HG02678 (cell line): ENCODE measurements at regions not wholly inside any gene's neighbourhood (a gene's known extent, or its start where the extent isn't known, plus 50 kb on each side); places are given as distances from the start of the nearest gene placed in this dataset.

Experiments used
- ATAC-seq: cut with Tn5 transposase; IDR thresholded peaks from one replicate; pipeline ENCODE4 v1.9.1; 2021; ENCODE audit warnings: mild to moderate bottlenecking, moderate library complexity; ENCODE audit not compliant: unreplicated experiment

DNA sequence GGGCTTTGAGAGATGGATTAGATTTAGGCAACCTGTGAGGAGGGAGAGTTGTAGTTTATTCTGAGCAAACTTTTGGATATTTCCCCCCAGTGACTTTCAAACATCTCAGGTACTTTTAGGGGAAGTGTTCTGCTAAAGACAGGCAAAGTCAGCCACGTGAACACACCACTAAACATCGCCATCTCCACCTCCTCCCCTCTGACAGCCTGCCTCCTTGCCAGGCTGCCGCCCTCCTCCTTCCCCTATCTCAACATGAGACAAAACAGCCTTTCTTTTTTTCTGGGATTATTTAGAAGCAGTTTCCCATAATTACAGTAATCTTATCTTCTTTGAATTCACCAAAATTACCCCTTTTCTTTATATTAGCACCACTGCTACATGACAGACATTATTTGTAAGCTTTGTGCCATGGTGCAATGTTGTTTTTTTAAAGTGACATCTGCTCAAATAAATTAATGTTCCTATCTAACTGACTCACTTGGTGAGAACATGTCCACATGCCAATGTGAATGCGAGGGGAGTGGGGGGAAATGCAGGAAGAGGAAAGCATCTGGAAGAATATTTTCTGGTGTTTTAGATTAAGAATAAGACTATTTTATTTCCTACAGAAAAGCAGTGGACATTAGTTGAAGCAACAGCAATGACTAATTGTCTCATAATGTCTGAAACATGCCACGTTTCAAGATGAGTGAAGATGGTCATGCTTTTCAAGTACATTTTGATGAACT lies 147.8 kb upstream of the ATP1B1 start:
- no peak for ATAC-seq

DNA sequence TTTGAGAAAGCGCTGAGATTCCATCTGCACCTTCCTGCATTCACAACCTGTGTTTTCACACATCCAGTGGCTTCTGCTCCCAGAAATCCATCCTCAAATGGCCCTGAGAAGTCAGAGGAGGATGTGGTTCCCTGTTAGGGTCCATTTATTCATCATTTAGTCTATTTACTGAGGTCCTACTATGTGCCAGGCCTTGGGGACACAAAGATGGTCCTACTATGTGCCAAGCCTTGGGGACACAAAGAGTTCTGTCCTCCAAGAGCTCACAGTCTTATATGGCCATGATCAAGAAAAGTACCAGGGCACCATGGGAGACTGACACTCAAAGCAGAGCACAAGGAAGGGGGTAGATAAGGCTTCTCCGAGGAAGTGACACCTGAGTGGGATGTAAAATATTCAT lies 147.1 kb upstream of the ATP1B1 start:
- ATAC-seq, result no peak

- ATAC-seq, result no peak
Observed at GRCh38 chr1:168960114-168960513, 146.4 kb upstream of the ATP1B1 start.

DNA sequence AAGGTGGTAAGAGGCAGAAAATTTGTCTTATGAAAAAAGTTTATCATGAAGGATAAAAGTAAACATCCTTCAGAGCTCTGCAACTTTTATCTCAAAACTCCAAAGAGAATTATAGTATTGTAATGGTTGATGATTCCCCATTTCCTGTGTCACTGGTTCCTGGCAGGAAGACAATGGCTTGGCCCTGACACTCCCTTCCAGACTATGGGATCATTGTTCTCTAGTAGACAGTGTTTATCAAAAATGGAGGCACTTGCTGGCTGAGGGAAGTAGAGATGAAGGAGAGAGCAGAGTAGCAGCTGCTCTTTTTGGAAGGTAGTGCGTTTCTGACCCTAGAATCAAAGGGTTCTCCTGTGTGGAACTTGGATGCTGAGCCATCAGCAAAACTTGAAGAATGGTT lies 145.9 kb upstream of the ATP1B1 start:
- ATAC-seq, result no peak

- ATAC-seq, result no peak
Observed at GRCh38 chr1:168963601-168964000, 142.9 kb upstream of the ATP1B1 start.

GRCh38 chr1:168964478-168964877 lies 142.0 kb upstream of the ATP1B1 start:
- ATAC-seq, result no peak

DNA sequence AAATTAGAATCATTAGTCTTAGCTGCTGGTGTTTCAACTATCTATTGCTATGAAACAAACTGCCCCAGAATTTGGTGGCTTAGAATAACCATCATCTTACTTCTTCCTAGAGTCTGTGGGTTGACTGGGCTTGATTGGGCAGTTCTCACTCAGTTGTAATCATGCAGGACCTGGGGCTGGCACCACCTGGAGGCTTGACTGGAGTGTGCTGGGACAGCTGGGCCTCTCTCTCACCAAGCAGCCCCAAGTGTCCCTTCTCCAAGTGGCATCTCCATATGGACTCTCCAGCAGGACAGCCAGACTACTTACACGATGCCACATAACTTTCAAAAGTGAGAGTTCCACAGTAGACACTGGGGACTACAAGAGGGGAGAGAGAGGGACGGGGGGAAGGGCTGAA lies 140.3 kb upstream of the ATP1B1 start:
- no peak for ATAC-seq

- no peak for ATAC-seq
Observed at GRCh38 chr1:168966636-168967035, 139.9 kb upstream of the ATP1B1 start.

- ATAC-seq, result no peak
Observed at GRCh38 chr1:168970926-168971659, 135.4 kb upstream of the ATP1B1 start.

DNA sequence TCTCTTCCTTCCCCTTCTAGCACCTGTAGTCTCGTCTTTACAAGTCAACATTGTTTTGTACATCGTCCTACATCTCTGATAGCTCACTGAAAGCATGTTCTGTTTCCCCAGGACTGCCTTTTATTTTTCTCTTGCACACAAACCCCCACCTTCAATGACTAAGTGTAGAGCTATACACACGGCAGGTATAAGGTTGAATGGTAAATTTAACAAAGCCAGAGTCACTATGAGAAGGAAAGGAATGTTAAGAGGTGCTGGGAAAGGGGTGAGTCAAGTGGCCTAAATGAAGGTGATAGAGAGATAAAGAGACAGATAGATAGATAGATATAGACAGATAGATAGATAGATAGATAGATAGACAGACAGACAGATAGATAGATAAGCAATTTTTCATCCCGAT lies 134.3 kb upstream of the ATP1B1 start:
- no peak for ATAC-seq

DNA sequence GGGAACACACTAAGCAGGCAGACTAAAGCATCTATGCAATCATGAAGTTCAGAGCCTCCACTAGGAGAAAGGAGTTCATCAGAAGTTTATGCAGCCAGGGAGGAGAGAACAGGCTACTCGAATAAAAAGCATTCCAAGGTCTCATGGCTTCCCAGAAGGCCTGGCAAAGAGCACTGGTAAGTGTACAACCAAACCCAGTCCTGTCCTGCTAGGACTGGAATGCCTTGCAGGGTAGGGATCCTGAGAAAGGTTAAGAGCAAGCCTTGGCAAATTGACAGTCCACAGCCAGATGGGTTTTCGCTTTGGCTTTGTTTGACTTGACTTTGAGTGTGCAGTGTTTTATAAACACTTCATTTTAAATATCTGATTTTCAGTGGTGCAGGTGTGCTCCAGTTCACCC lies 133.6 kb upstream of the ATP1B1 start:
- ATAC-seq, result no peak

DNA sequence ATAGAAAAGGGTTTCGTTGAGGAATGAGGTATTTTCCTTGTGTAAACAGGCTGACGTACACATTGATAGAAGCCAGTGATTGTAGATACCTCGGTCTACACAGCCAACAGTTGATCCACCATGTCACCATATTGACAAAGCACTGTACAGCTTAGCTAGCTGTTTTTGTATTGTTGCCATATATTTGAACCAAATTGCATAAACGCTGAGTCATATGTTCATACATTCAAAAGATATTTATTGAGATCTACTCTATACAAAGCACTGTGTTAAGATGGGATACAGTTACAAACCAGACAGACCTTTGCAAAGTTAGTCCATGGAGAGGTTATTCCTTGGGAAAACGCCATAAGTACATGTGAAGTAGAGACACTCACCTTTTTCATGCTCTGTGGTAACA lies 132.4 kb upstream of the ATP1B1 start:
- ATAC-seq, result no peak

- ATAC-seq, result no peak
Observed at GRCh38 chr1:168974611-168975010, 131.9 kb upstream of the ATP1B1 start.

DNA sequence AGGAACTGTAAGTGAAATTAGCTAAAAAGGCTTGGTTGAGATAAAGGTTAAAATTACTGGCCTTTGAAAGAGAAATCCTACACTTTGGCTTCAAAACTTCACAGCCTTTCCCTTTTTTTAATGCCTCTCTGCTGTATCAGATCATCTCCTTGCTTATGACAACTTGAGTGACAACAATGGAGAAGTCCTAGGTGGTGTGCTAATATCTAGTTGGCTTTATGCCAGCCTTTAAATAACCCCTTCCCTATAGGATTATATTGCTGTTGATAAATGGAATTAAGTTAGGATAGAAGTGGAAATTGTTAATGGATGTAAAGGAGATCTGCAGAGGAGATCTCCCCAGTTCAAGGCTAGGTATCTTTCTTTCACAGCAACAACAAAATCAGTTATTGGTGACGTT lies 130.2 kb upstream of the ATP1B1 start:
- ATAC-seq, result no peak

DNA sequence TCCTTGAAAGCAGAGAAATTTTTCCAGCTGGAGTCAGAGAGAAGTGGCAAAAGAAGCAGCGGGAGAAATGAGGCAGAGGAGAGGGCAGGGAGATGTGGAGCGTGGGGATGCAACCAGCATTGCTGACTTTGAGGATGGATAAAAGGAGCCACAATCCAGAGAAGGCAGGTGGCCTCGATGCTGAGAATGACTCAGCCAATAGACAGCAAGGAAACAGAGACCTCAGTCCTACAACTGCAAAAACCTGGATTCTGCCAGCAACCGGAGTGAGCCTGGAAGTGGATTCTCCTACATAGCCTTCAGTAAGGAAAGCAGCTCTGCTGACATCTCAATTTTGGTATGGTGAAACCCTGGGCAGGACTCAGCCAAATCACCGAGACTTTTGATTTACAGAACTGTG lies 128.9 kb upstream of the ATP1B1 start:
- ATAC-seq, result no peak

DNA sequence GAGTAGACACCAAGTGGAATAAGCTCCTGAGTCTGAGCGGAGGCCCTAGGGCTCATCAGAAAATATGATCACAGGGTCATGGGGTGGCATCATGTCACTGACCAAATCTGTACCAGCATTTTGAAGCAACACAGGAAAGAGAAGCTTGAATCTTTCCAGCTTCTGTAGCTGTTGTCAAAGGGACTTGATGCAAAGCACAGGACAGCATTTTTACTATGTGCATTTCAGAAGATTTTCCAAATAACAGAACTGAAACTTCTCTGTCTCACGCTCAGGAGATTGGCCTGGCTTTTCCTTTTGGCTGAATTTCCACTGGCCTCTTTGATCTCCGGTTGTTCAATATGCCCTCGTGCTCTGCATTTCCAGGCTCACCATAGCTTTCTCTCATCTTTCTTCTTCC lies 127.2 kb upstream of the ATP1B1 start:
- no peak for ATAC-seq

GRCh38 chr1:168980180-168980579 lies 126.3 kb upstream of the ATP1B1 start:
- no peak for ATAC-seq

- no peak for ATAC-seq
Observed at GRCh38 chr1:168980656-168981055, 125.8 kb upstream of the ATP1B1 start.

GRCh38 chr1:168982778-168983177 lies 123.7 kb upstream of the ATP1B1 start:
- ATAC-seq, result no peak

DNA sequence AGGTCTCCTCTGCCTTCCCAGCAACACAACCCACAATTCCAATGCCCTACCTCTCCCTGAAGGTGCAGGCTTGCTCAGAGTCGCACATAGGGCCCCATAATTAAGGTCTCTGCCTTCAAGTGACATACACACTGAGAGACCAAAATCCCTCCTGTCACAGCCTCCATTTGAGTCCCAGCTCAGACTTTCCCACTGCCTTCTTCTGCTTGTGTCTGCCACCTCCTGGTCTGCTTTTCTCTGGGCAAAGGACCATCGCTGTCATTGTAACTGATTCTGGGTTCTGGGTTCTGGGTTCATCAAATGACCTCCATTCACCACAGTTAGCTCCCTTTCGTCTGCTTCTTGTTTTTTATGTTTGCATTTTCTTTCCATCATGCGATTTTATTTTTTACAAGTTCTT lies 119.2 kb upstream of the ATP1B1 start:
- ATAC-seq, result no peak

- no peak for ATAC-seq
Observed at GRCh38 chr1:168987923-168988322, 118.6 kb upstream of the ATP1B1 start.

DNA sequence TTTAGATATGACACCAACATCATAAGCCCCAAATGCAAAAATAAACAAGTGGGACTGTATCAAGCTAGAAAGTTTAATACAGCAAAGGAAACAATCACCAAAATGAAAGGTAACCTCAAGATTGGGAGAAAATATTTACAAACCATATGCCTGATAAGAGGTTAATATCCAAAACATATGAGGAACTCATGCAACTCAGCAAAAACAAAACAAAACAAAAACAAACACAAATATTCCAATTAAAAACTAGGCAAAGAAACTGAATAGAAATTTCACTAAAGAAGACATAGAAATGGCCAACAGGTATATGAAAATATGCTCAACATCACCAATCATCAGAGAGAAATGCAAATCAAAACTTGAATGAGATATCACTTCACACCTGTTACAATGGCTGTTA lies 116.5 kb upstream of the ATP1B1 start:
- no peak for ATAC-seq
